CD14-positive monocyte (primary cell): ENCODE measurements at regions not wholly inside any gene's neighbourhood (a gene's known extent, or its start where the extent isn't known, plus 50 kb on each side); places are given as distances from the start of the nearest gene placed in this dataset.

Source experiments
- DNase-seq, 3 donors: peaks; one replicate each; pipeline ENCODE4 v3.0.0-alpha.2; 2011 to 2022
- H2AFZ ChIP-seq: 2 replicates; pipeline ENCODE4 v1.6.0; 2012; ENCODE audit warnings: mild to moderate bottlenecking, low read depth, low read length, inconsistent platforms; ENCODE audit not compliant: insufficient read depth, poor library complexity, severe bottlenecking
- H3K27ac ChIP-seq, 2 donors: 1 replicate in 1 of 2; 2 replicates in 1 of 2; pipeline ENCODE4 v1.5.1; 2012 to 2013; ENCODE audit warnings: low read length in 2 of 2, control low read depth in 1 of 2, inconsistent platforms in 1 of 2, low read depth in 1 of 2, mild to moderate bottlenecking in 1 of 2
- H3K27me3 ChIP-seq, 2 donors: one replicate each; pipeline versions ENCODE4 v1.6.0 to v1.6.1; 2011 to 2013; ENCODE audit warnings: low read length in 2 of 2; ENCODE audit not compliant: control insufficient read depth in 2 of 2, insufficient read depth in 2 of 2
- H3K36me3 ChIP-seq, 2 donors: replicated peaks in 1 of 2; 1 replicate in 1 of 2; 2 replicates in 1 of 2; pipeline versions ENCODE4 v1.5.1 to v1.6.1; 2012 to 2013; ENCODE audit warnings: low read length in 2 of 2, control low read depth in 1 of 2, inconsistent platforms in 1 of 2, mild to moderate bottlenecking in 1 of 2; ENCODE audit not compliant: insufficient read depth in 2 of 2, control insufficient read depth in 1 of 2
- H3K4me1 ChIP-seq, 2 donors: 1 replicate in 1 of 2; 2 replicates in 1 of 2; pipeline versions ENCODE4 v1.5.1 to v1.6.1; 2012 to 2013; ENCODE audit warnings: low read length in 2 of 2, control low read depth in 1 of 2, inconsistent platforms in 1 of 2, mild to moderate bottlenecking in 1 of 2, moderate library complexity in 1 of 2; ENCODE audit not compliant: insufficient read depth in 2 of 2, control insufficient read depth in 1 of 2
- H3K4me2 ChIP-seq: replicated peaks from 2 replicates; pipeline ENCODE3; 2012; ENCODE audit warnings: low read length, moderate library complexity, mild to moderate bottlenecking; ENCODE audit not compliant: poor library complexity, severe bottlenecking; ENCODE audit errors: extremely low read depth
- H3K4me3 ChIP-seq, 3 experiments: fragments of 200-600 bp in 1 of 3; sonication (generic) in 1 of 3; replicated peaks in 1 of 3; 1 replicate in 2 of 3; 2 replicates in 1 of 3; pipeline ENCODE4 v1.5.1; 2011 to 2013; ENCODE audit warnings: low read length in 3 of 3, mild to moderate bottlenecking in 3 of 3, control low read depth in 2 of 3, low read depth in 2 of 3, inconsistent platforms in 1 of 3, moderate library complexity in 1 of 3
- H3K79me2 ChIP-seq: 2 replicates; pipeline ENCODE4 v1.6.0; 2012; ENCODE audit warnings: mild to moderate bottlenecking, control low read depth, inconsistent platforms, low read length, moderate library complexity; ENCODE audit not compliant: insufficient read depth
- H3K9ac ChIP-seq: 2 replicates; pipeline ENCODE4 v1.6.0; 2017; ENCODE audit warnings: low read length, mild to moderate bottlenecking; ENCODE audit not compliant: insufficient read depth, poor library complexity, severe bottlenecking
- H3K9me3 ChIP-seq, 2 donors: replicated peaks in 1 of 2; 1 replicate in 1 of 2; 2 replicates in 1 of 2; pipeline versions ENCODE4 v1.5.1 to v1.6.1; 2012 to 2013; ENCODE audit warnings: low read length in 2 of 2, control low read depth in 1 of 2; ENCODE audit not compliant: control insufficient read depth in 1 of 2, insufficient read depth in 1 of 2
- H4K20me1 ChIP-seq: 2 replicates; pipeline ENCODE4 v1.6.0; 2012; ENCODE audit warnings: mild to moderate bottlenecking, low read length, control low read depth, moderate library complexity; ENCODE audit not compliant: insufficient read depth
- H3K27ac Mint-ChIP-seq, 7 donors: one replicate each; pipeline ENCODE4 v1.8.0; 2020; ENCODE audit warnings: mild to moderate bottlenecking in 7 of 7, mixed read lengths in 7 of 7, moderate library complexity in 6 of 7, inconsistent platforms in 2 of 7
- H3K27me3 Mint-ChIP-seq, 3 donors: one replicate each; pipeline ENCODE4 v1.8.0; 2021 to 2022; ENCODE audit warnings: low read depth in 3 of 3, mild to moderate bottlenecking in 3 of 3, mixed read lengths in 3 of 3, moderate library complexity in 3 of 3, inconsistent platforms in 1 of 3
- H3K36me3 Mint-ChIP-seq, 2 donors: one replicate each; pipeline ENCODE4 v1.8.0; 2020; ENCODE audit warnings: mixed read lengths in 2 of 2, inconsistent platforms in 1 of 2, mild to moderate bottlenecking in 1 of 2
- H3K4me1 Mint-ChIP-seq: one replicate; pipeline ENCODE4 v1.8.0; 2020; ENCODE audit warnings: mild to moderate bottlenecking, mixed read lengths
- H3K4me3 Mint-ChIP-seq, 2 donors: one replicate each; pipeline ENCODE4 v1.8.0; 2020; ENCODE audit warnings: mild to moderate bottlenecking in 2 of 2, mixed read lengths in 2 of 2, moderate library complexity in 1 of 2
- H3K9me3 Mint-ChIP-seq, 7 donors: one replicate each; pipeline ENCODE4 v1.8.0; 2020 to 2022; ENCODE audit warnings: mixed read lengths in 7 of 7, mild to moderate bottlenecking in 6 of 7, moderate library complexity in 6 of 7, inconsistent platforms in 2 of 7
- WGBS: methylation state at CpG from one replicate; pipeline ENCODE4 v1.1.5; 2013; ENCODE audit warnings: missing lambda C conversion rate; ENCODE audit not compliant: insufficient coverage; 5-methylcytosine and 5-hydroxymethylcytosine counted together
- intact Hi-C, 2 donors: fragments of 100-400 bp; cut with micrococcal nuclease; formaldehyde crosslinking; loops; one replicate each; pipeline versions ENCODE4 v1.15.0 to v1.15.1; 2023
- TF ChIP-seq, protein P1 (sequence below): fragments of 200-600 bp; IDR thresholded peaks from one replicate; pipeline ENCODE4 v1.8.0; 2022; ENCODE audit warnings: antibody characterized with exemption, mild to moderate bottlenecking

GRCh38 chr6:121515630-121516265 lies 80.3 kb downstream of the GJA1 start:
- Histone ChIP-seq H3K36me3 (no peaks in the 10 kb centered on the region), H3K9me3 (no peaks in the 10 kb centered on the region), H3K27me3 (no peaks in the 10 kb centered on the region), H3K79me2 (no peaks in the 10 kb centered on the region), H3K4me2 (no peak overlapping the region), H2AFZ (no peak overlapping the region), H4K20me1 (no peaks in the 10 kb centered on the region), H3K4me1 (no peaks in the 10 kb centered on the region), H3K9ac (no peak overlapping the region), H3K4me3 (no peak overlapping the region), H3K27ac (no peak overlapping the region)
- intact Hi-C loops = no loop called here
- no peak overlapping the region for H3K4me3 Mint-ChIP-seq
- WGBS = no CpG with 5 or more reads among the region's 1 CpG
- peaks cover 0 to 1% (median 0%) of the 10 kb centered on the region in 3 donors for H3K27me3 Mint-ChIP-seq
- no peak for DNase-seq
- H3K27ac Mint-ChIP-seq = no peak overlapping the region
- no peaks in the 10 kb centered on the region for H3K4me1 Mint-ChIP-seq
- TF ChIP-seq, protein P1, sequence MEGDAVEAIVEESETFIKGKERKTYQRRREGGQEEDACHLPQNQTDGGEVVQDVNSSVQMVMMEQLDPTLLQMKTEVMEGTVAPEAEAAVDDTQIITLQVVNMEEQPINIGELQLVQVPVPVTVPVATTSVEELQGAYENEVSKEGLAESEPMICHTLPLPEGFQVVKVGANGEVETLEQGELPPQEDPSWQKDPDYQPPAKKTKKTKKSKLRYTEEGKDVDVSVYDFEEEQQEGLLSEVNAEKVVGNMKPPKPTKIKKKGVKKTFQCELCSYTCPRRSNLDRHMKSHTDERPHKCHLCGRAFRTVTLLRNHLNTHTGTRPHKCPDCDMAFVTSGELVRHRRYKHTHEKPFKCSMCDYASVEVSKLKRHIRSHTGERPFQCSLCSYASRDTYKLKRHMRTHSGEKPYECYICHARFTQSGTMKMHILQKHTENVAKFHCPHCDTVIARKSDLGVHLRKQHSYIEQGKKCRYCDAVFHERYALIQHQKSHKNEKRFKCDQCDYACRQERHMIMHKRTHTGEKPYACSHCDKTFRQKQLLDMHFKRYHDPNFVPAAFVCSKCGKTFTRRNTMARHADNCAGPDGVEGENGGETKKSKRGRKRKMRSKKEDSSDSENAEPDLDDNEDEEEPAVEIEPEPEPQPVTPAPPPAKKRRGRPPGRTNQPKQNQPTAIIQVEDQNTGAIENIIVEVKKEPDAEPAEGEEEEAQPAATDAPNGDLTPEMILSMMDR = no peak
- peaks cover 0 to 7% (median 2%) of the 10 kb centered on the region in 7 donors for H3K9me3 Mint-ChIP-seq
- no peaks in the 10 kb centered on the region for H3K36me3 Mint-ChIP-seq

GRCh38 chr6:121516331-121516730 lies 80.9 kb downstream of the GJA1 start:
- no peaks in the 10 kb centered on the region for H3K27me3 ChIP-seq
- TF ChIP-seq, protein P1 = no peak
- intact Hi-C loops = no loop called here

More at GRCh38 chr6:121516331-121516730, 80.9 kb downstream of the GJA1 start:
- DNase-seq = no peak
- Mint-ChIP-seq H3K9me3 (peaks cover 0 to 7% (median 2%) of the 10 kb centered on the region in 7 donors), H3K4me3 (no peak overlapping the region), H3K27me3 (peaks cover 0 to 1% (median 0%) of the 10 kb centered on the region in 3 donors), H3K36me3 (no peaks in the 10 kb centered on the region), H3K27ac (no peak overlapping the region), H3K4me1 (no peaks in the 10 kb centered on the region)
- Histone ChIP-seq H3K27ac (no peak overlapping the region), H2AFZ (no peak overlapping the region), H3K4me2 (no peak overlapping the region), H3K4me1 (no peaks in the 10 kb centered on the region), H3K4me3 (no peak overlapping the region), H3K9ac (no peak overlapping the region), H4K20me1 (no peaks in the 10 kb centered on the region), H3K36me3 (no peaks in the 10 kb centered on the region), H3K79me2 (no peaks in the 10 kb centered on the region), H3K9me3 (no peaks in the 10 kb centered on the region)
- no CpG with 5 or more reads among the region's 6 CpGs for WGBS
